ENCODE measurements at regions not wholly inside any gene's neighbourhood (a gene's known extent, or its start where the extent isn't known, plus 50 kb on each side); places are given as distances from the start of the nearest gene placed in this dataset.
"Not testable (repeated sequence)": the region's sequence is repeated elsewhere in the genome, so short reads cannot be mapped to it uniquely, and the experiment has no call there.

GRCh38 chr1:161454865-161455707 is 50.2 kb upstream of the FCGR2A start:
- not testable (repeated sequence) for H3K4me3 Mint-ChIP-seq, H3K4me1 Mint-ChIP-seq, H3K27me3 Mint-ChIP-seq, H3K36me3 Mint-ChIP-seq, H3K9me3 Mint-ChIP-seq, H3K27ac Mint-ChIP-seq

GRCh38 chr1:161453950-161454864 is 51.0 kb upstream of the FCGR2A start:
- H3K9me3 Mint-ChIP-seq, H3K27ac Mint-ChIP-seq, H3K4me3 Mint-ChIP-seq, H3K36me3 Mint-ChIP-seq, H3K4me1 Mint-ChIP-seq, H3K27me3 Mint-ChIP-seq: not testable (repeated sequence)

GRCh38 chr1:161451698-161452348 is 53.4 kb upstream of the FCGR2A start:
- not testable (repeated sequence) for H3K9me3 Mint-ChIP-seq, H3K36me3 Mint-ChIP-seq, H3K4me3 Mint-ChIP-seq, H3K4me1 Mint-ChIP-seq, H3K27ac Mint-ChIP-seq, H3K27me3 Mint-ChIP-seq

GRCh38 chr1:161447760-161448332 is 57.4 kb upstream of the FCGR2A start:
- H3K27me3 Mint-ChIP-seq, H3K27ac Mint-ChIP-seq, H3K4me1 Mint-ChIP-seq, H3K9me3 Mint-ChIP-seq, H3K36me3 Mint-ChIP-seq, H3K4me3 Mint-ChIP-seq: not testable (repeated sequence)

- H3K9me3 Mint-ChIP-seq, H3K36me3 Mint-ChIP-seq, H3K27ac Mint-ChIP-seq, H3K27me3 Mint-ChIP-seq, H3K4me1 Mint-ChIP-seq, H3K4me3 Mint-ChIP-seq: not testable (repeated sequence)
Measured at GRCh38 chr1:161447040-161447759, 58.1 kb upstream of the FCGR2A start.

GRCh38 chr1:161444725-161445124 is 60.5 kb upstream of the FCGR2A start:
- peak overlapping the region in 1 of 3 donors; percentile 86 for H3K27ac Mint-ChIP-seq
- H3K4me1 Mint-ChIP-seq, H3K9me3 Mint-ChIP-seq, H3K4me3 Mint-ChIP-seq, H3K36me3 Mint-ChIP-seq, H3K27me3 Mint-ChIP-seq: not testable (repeated sequence)

GRCh38 chr1:161444255-161444654 is 61.0 kb upstream of the FCGR2A start:
- not testable (repeated sequence) for H3K9me3 Mint-ChIP-seq, H3K27me3 Mint-ChIP-seq, H3K4me1 Mint-ChIP-seq, H3K36me3 Mint-ChIP-seq
- Mint-ChIP-seq H3K4me3 (peak overlapping the region in 1 of 4 donors; percentile 23), H3K27ac (peak overlapping the region in 1 of 3 donors; percentile 86)

- H3K9me3 Mint-ChIP-seq: peaks cover 0 to 3% (median 0%) of the 10 kb centered on the region in 3 donors
Measured at GRCh38 chr1:161440312-161440894, 64.9 kb upstream of the FCGR2A start.

GRCh38 chr1:161439280-161440232 is 65.7 kb upstream of the FCGR2A start:
- Mint-ChIP-seq H3K27ac (peak overlapping the region in 2 of 3 donors; percentile 65 to 80), H3K36me3 (no peaks in the 10 kb centered on the region), H3K4me1 (peaks cover 2 to 9% (median 7%) of the 10 kb centered on the region in 3 donors), H3K27me3 (peaks cover 28% of the 10 kb centered on the region), H3K4me3 (peak overlapping the region; percentile 82 to 94 (median 87)), H3K9me3 (peaks cover 0 to 3% (median 0%) of the 10 kb centered on the region in 3 donors)

More at GRCh38 chr1:161440312-161440894, 64.9 kb upstream of the FCGR2A start:
- peaks cover 2 to 9% (median 7%) of the 10 kb centered on the region in 3 donors for H3K4me1 Mint-ChIP-seq
- peak overlapping the region; percentile 83 to 95 (median 90) for H3K4me3 Mint-ChIP-seq
- H3K27ac Mint-ChIP-seq: peak overlapping the region; percentile 77 to 90 (median 84)
- no peaks in the 10 kb centered on the region for H3K36me3 Mint-ChIP-seq
- H3K27me3 Mint-ChIP-seq: peaks cover 28% of the 10 kb centered on the region

- H3K9me3 Mint-ChIP-seq, H3K4me1 Mint-ChIP-seq, H3K36me3 Mint-ChIP-seq, H3K4me3 Mint-ChIP-seq, H3K27ac Mint-ChIP-seq: not testable (repeated sequence)
- H3K27me3 Mint-ChIP-seq: peaks cover 19% of the 10 kb centered on the region
Measured at GRCh38 chr1:161433191-161433590, 65.5 kb upstream of the CFAP126 start.

- Mint-ChIP-seq H3K27ac (peak overlapping the region in 1 of 3 donors; percentile 40), H3K4me1 (peaks cover 5 to 10% (median 8%) of the 10 kb centered on the region in 3 donors), H3K27me3 (peaks cover 23% of the 10 kb centered on the region)
Measured at GRCh38 chr1:161432091-161432490, 64.4 kb upstream of the CFAP126 start.

GRCh38 chr1:161427733-161428516 is 60.2 kb upstream of the CFAP126 start:
- H3K9me3 Mint-ChIP-seq: peaks cover 0 to 3% (median 0%) of the 10 kb centered on the region in 3 donors
- H3K36me3 Mint-ChIP-seq: no peaks in the 10 kb centered on the region
- peak overlapping the region; percentile 38 to 89 (median 72) for H3K4me3 Mint-ChIP-seq
- peaks cover 25% of the 10 kb centered on the region for H3K27me3 Mint-ChIP-seq
- peak overlapping the region; percentile 64 to 92 (median 81) for H3K27ac Mint-ChIP-seq
- peaks cover 7 to 20% (median 8%) of the 10 kb centered on the region in 3 donors for H3K4me1 Mint-ChIP-seq

More at GRCh38 chr1:161432091-161432490, 64.4 kb upstream of the CFAP126 start:
- Mint-ChIP-seq H3K9me3 (no peaks in the 10 kb centered on the region), H3K4me3 (no peak overlapping the region), H3K36me3 (no peaks in the 10 kb centered on the region)

Data from IgD-negative memory B cell (primary cell).